GM18517 (cell line): ENCODE measurements at regions not wholly inside any gene's neighbourhood (a gene's known extent, or its start where the extent isn't known, plus 50 kb on each side); places are given as distances from the start of the nearest gene placed in this dataset.

Experiments used
- ATAC-seq: cut with Tn5 transposase; IDR thresholded peaks from one replicate; pipeline ENCODE4 v1.9.1; 2021; ENCODE audit warnings: mild to moderate bottlenecking, moderate library complexity; ENCODE audit not compliant: unreplicated experiment

DNA sequence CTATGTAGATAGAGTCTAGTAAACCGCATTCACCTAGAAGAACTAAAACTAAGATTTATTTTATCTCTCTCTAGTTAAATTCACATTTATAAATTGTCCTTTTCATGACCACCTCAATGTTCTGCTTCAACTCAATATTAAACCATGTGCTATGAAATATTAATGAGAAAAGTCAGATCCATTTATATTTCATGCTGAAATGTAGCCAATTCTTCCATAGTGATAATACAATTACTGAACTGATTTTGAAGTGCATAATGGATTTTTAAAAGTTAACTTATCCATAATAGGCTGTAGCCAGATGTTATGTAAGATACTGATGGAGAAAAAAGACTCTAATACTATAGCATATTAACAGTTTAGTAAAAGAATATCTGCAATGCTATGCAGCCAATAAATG, 479.7 kb upstream of the PCDH15 start:
- no peak for ATAC-seq

DNA sequence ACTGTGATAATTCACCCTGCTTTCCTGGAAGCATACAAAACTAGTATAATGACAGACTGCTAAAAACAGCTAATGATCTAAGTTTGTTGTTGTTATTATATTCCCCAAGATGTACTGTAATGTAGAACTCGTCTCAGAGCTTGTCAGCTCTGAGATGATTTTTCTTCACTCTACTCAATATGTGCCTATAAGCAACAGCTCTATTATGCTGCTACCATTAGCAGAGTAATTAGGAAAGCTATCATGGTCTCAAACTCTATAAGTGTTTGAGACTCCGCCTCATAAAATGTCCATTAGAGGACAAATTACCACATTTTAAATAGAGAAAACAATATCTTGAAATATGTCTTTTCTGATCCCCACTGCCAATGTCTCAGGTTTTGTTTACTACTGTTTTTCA, 476.5 kb upstream of the PCDH15 start:
- ATAC-seq = no peak

DNA sequence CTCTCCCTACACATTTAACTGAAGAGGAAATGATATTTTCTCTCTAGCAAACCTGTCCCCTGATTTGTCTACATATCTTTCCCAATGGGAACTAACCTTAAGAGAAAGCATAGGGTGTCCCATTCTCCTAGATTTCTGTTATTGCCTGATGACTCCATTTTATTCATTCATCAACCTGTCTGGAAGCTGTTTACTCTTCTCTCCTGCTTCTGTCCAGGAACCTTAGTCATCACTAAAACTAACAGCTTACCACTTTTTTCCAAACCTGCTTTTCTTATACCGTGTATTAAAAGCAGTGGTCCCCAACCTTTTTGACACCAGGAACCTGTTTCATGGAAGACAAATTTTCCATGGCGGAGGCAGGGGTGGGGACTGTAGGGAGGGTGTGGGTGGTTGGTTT, 473.3 kb upstream of the PCDH15 start:
- ATAC-seq = no peak

DNA sequence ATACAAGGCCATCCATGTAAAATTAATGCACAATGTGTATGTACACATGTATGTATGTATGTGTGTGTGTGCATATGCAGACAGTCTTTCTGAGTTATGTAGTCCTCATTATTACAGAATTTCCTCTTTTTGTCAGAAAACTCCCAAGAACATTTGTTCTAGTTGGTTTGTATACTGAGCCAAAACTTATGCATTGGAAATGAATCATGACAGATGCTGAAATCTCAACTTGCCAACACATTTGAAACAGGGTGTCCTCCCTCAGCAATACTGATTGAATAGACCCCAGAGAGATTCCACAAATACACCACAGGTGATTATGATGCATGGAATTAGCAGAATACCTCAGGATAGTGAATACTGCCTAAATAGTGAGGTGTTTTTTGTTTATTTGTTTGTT, 472.9 kb upstream of the PCDH15 start:
- no peak for ATAC-seq

DNA sequence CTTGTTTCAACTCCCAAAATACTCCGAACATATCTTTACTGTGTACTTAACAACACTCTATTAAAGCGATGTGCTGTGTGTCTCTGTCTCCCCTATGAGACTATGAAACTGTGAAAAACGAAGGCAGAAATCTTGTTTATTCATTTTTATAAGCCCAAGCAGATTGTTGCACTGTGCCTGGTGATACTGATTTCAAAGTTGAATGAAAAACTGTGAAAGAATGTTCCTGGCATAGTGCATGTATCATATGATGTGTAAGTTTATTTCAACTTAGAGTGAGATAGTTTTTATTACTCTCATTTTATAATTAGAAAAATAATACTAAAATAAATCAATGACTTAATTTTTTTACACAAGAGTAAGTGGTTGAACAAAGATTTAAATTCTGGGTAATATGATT, 471.9 kb upstream of the PCDH15 start:
- no peak for ATAC-seq

DNA sequence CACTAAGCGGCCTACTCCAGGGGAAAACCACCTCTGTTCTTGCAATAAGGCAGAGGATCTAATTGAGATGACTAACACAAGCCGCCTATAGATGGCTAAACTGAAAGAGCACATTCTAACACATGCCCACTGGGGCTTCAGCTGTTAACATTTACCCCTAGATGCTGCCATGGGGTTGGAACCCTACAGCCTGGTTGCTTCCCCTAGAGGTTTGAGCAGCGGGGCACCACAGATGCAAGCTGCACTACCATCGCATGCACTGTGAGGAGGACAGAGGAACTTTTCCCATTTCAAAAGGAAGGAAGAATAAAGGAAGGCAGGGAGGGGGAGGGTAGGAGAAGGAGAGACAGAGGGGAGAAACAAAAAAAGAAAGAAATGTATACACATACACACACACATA, 465.8 kb upstream of the PCDH15 start:
- no peak for ATAC-seq

DNA sequence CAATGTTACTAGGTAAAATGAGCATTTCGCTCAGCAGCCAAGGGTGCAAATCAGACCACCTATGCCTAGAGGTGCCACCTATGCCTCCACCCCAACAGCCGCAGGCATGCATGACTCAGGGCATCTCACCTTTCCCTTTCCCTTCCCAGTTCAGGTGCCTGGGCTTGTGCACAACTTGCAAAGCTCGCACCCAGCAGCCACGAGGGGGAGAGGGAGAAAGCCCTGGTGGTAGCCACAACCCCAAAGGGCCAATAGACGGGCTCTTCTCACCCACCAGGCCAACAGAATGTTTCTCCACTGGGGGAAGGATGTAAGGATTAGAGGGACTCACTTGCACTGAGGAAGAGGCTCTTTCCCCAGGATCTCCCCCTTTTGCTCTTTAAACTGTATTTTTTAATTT, 462.3 kb upstream of the PCDH15 start:
- no peak for ATAC-seq

DNA sequence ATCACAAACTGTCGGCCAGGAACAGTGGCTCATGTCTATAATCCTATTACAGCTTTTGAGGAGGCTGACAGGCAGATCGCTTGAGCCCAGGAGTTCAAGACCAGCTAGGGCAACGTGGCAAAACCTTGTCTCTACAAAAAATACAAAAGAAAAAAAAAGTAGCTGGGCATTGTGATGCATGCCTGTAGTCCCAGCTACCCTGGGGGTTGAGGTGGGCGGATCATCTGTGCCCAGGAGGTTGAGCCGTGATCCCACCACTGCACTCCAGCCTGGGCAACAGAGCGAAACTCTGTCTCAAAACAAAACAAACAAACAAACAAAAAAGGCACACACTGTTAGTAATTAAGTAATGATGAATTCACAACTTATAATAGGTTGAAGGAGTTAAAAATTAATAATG, 441.5 kb upstream of the PCDH15 start:
- ATAC-seq = no peak

DNA sequence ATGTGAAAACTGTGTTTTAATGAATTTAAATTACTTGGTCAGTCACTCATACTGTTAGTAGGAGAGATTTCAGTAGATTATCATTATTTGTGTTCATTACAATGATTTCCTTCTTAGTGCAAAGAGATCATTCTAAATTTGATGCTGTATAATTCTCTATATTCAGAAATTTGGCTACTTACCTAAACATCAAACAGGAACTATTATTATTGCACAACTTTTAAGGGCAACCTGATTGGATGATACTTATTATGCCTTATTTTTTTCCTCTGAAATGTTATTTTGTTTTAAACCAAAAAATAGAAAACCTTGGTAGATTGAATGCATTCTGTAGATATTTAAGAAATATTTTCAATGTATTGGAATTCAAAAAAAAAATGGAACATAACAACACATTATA, 436.4 kb upstream of the PCDH15 start:
- no peak for ATAC-seq

DNA sequence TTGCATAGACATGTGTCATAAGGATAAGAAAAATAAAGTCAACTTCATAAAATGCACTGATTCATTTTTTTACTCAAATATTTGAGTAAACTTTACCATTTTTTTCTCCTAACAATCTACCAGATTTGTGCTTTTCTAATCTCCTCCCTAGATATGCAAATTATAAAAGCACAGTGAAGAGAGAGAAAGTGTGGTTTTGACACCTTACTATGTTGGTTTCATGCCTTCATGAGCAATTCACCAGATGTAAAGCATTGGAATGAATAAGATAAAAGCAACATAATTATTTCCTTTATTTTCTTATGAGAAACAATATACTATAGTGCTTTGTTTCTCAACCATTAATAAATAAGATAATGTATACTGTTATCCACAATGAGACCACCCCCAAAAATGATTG, 432.5 kb upstream of the PCDH15 start:
- no peak for ATAC-seq

DNA sequence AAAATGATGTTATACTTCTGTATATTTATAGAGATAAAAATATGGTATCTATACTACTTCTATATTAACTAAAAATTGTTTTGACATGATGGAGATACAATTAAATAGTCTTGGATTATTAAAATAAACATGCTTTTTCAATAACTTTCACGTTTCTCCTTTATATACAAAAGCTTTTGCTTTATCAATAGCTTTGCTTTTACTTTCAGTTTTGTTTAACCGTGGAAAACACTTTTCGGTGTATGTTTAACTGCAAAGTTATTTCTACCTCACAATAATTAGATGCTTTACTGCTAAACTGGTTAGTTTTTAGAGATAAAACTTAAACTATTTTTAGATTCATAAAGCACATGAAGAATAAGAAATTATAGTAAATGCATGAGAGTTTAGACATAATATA, 432.1 kb upstream of the PCDH15 start:
- no peak for ATAC-seq

DNA sequence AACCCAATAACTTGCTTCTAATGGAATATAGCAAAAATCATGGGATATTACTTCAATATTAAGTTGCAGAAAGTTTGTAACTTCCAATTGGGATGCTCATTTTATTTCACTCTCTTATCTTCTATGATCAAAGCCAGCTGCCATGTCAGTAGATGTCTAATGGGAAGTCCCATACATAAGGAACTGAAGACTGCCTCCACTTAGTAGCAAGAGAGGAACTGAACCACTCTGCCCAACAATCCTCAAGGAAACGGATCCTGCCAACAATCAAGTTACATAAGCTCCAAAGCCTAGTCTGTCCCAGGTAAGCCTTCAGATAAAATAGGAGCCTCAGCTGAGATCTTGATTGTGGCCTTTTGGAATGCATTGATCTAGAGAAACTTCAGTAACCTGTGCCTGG, 431.5 kb upstream of the PCDH15 start:
- no peak for ATAC-seq

DNA sequence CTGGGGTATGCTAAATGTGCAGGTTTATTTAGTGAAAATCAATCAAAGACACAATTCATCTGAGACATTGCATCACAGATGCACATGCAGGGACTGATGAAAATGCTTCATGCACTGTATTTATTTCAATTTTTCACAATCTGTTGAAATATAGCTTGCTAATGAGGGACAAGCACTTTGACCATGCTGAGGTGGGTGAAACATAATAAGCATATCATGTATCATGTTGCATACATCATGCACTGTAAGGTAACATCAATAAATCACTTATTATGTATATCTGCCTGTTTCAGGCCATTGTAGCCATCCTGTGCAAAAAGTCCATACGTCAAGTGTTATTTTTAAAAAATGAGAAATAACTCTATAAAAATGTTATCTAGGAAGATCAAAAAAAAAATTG, 426.9 kb upstream of the PCDH15 start:
- no peak for ATAC-seq

DNA sequence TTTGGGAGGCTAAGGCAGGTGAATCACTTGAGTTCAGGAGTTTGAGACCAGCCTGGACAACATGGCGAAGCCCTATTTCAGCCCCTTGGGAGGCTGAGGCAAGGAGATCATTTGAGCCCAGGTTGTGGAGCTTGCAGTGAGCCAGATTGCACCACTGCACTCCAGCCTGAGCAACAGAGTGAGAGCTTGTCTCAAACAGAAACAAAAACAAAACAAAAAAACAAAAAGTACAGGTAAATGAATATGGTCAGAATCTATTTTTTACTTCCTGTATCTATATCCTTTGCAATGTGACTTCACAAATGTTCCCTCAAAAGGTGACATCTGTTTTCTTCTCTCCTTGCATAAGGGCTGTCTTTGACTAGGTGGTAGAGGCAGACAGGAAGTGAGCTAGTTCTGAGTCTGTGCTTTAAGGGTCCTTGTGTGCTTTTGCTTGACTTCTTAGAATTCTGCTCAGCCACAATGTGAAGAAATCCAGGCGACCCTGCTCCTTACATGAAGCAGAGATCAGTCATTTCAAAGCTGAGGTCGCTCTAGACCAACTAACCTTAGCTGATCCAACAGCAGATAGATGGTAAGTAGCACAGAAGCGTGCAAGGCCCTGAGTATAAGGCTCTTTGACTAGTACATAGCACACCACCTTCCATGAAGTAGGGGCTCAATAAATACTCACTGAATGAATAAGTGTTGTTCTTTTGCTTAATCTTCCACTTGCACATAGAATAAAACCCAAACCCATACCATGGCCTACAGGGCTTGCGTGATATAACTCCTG, 423.2 kb upstream of the PCDH15 start:
- no peak for ATAC-seq

DNA sequence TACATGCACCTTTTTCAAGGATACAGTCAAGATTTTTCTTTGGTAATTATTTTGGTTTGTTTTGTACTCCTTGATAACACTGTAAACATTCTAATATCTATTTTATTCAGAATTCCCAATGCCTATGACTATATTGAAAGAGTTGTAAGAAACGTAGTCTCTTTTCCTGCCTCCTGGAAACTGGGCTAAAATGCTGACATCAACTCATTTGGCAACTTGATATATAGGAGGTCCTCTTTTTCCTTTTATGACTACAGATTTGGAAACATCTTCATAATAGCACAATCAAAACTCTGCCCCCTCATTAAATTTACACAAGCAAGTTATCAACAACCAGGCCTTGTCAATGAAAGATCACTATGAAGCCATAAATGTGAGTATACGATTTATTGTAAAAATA, 422.3 kb upstream of the PCDH15 start:
- no peak for ATAC-seq

DNA sequence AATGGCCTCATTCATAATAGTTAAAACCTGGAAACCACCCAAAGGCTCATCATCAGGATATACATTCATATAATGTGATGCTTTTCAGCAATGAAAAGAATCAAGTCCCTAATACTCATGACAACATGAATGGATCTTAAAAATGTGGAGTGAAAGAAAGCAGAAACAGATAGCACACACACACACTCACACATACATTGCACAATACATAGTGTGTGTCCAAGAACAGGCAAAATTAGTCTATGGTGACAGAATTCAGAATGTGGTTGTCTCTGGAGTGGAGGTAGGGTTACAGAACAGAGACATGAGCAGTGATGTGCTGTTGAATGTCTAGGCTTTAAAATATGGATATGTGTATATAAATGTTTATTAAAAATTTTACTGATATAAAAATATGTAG, 419.9 kb upstream of the PCDH15 start:
- no peak for ATAC-seq

DNA sequence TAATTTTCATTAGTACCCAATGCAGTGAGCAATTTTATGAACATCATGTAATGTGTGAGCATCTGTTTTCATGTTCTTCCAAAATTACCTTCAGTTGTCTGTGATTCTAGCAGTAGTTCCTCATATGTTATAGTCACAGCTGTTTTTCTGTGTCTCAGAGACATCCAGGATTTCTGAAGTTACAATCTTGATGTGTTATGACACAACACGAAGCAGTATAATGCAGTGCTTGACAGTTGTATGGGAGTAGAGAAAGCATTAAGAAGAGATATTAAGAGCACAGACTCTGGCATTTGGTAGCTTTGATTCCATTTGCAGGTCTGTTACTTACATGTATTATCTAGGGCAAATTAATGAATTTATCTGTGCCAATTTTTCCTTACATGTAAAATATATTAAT, 414.7 kb upstream of the PCDH15 start:
- no peak for ATAC-seq

DNA sequence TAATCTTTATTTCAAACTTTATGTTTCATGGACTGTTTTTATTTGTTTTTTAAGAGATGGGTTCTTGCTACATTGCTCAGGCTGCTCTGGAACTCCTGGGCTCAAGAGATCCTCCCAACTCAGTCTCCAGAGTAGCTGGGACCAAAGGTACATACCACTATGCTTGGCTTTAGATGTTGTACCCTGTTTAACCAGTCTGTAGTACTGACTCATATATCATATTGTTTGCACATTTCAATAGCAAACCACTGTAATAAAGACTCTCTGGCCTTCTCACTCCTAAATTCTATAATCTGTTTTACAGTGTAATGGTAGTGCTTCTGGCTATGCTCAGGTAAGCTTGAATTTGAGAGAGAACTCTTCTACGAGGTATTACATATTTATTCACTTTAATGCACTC, 413.6 kb upstream of the PCDH15 start:
- ATAC-seq = no peak

DNA sequence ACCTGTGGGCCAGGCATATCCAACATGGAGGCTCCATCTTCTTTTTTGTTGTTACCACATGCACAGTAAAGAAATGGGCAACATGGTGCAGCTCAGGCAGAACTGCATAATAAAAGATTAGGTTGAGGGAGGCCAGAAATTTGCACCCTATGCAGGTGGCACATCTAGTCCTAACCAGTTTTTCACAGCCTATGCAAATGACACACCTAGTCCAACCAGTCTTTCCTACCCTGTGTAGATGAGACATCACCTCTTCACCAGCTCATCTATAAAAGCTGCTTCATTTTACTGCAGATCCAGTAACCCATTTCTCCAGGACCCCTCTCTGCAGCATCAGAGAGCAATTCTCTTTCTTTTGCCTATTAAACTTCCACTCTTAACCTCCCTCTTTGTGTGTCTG, 411.0 kb upstream of the PCDH15 start:
- ATAC-seq = no peak

DNA sequence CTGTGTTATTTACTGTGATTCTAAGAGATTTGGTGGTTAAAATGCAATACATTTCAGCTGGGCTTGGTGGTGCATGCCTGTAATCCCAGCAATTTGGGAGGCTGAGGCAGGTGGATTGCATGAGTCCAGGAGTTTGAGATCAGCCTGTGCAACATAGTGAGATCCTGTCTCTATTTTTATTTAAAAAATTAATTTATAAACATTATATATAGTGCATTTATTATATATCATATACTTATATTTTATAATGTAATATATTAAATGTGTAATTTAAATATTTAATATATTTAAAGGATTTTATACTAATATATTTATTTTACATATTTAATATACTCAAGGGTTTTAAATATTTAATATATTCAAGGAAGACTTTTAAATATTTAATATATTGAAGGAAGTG, 402.8 kb upstream of the PCDH15 start:
- no peak for ATAC-seq

DNA sequence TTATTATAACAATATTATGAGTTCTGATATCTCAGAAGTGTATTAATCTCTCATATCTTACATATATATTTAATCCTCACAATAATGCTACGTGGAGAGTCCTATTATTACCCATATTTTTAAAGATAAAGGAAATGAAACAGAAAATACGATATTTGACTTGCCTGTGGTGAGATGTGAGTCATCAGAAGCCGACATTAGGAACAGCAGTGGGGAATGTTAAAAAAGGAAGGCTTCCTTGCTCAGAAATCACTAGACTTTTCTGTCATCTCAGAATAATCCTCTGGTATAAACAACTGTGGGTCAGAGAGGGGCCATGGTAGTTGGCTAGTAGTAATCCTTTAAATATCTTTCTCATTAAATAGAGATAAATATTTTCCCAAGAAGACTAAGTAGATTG, 402.3 kb upstream of the PCDH15 start:
- ATAC-seq = no peak

DNA sequence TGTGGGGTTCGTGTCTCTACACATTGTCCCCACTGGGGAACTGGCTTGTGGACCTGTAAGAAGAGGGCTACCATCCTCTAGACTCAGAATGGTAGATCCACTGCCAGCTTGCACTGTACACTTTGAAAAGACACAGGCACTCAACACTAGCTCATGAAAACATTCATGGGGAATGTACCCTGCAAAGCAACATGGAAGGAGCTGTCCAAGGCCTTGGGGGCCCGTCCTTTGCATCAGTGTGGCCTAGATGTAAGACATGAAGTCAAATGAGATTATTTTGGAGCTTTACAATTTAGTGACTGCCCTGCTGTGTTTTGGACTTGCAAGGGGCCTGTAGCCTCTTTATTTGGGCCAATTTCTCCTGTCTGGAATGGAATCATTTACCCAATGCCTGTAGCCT, 399.0 kb upstream of the PCDH15 start:
- ATAC-seq = no peak

DNA sequence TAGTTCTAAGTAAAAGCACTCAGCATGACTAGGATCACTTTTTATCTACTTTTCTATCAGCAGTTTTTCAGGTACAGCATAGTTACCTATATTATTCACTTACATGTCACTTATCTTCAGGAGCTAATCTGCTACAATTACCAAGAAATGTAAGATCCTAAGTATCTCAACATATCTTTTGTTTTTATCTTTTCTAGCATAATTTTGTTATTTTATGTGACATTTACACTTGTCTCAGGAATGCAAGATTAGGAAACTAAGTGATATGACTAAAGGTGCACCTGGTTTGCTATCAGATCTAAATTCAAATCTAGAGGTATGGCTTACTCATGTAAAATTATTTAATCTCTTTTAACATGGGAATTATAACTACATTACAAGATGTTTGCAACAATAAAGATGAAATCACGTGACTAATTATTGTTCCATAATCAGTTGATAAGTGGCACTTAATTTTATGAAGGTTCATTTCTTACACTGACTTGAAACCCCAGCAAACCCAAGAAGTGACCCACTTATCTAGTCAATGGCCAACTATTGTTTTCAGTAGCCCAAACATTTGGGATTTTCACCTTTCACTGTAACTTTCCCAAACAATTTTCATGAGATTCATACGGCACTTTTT, 390.3 kb upstream of the PCDH15 start:
- no peak for ATAC-seq
